GM12892 (cell line): ENCODE measurements at regions not wholly inside any gene's neighbourhood (a gene's known extent, or its start where the extent isn't known, plus 50 kb on each side); places are given as distances from the start of the nearest gene placed in this dataset.

Experiments
- POLR2A ChIP-seq: IDR thresholded peaks from 2 replicates; pipeline ENCODE4 v1.6.1; 2011; ENCODE audit warnings: low read depth, low read length, control low read depth
- POLR2AphosphoS5 ChIP-seq: IDR thresholded peaks from 2 replicates; pipeline ENCODE4 v1.6.1; 2011; ENCODE audit warnings: low read depth, low read length, control low read depth
- TAF1 ChIP-seq: IDR thresholded peaks from 2 replicates; pipeline ENCODE4 v1.6.1; 2011; ENCODE audit warnings: low read depth, mild to moderate bottlenecking, control low read depth, low read length, borderline replicate concordance

DNA sequence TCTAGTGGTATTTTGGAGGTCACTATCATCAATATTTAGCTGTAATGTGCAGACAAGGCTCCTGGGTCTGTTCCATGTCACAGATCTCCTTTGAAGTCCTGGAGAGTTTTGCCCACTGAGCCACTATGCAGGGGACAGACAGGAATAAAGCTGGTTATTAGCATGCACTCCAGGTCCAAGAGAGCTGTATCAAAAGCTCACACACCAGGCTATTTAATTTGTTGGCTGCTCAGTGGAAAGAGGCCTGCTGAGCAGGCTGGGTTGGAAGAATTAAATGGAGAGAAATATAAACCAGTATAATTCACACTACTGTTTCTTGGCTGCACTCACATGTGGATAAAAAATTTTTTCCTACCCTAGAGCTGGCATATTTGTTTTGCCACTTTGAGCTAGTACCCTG lies 113.8 kb upstream of the TAF11L2 start:
- no peak for TF ChIP-seq POLR2A
- no peak for TF ChIP-seq POLR2AphosphoS5
- no peak for TF ChIP-seq TAF1
